Ammon's horn (tissue), 1 donor: ENCODE measurements at regions not wholly inside any gene's neighbourhood (a gene's known extent, or its start where the extent isn't known, plus 50 kb on each side); places are given as distances from the start of the nearest gene placed in this dataset.
"Not testable (repeated sequence)": the region's sequence is repeated elsewhere in the genome, so short reads cannot be mapped to it uniquely, and the experiment has no call there.

Experiments used
- DNase-seq: peaks from one replicate; pipeline ENCODE4 v3.0.0-alpha.2; 2016; ENCODE audit warnings: low spot score

DNA sequence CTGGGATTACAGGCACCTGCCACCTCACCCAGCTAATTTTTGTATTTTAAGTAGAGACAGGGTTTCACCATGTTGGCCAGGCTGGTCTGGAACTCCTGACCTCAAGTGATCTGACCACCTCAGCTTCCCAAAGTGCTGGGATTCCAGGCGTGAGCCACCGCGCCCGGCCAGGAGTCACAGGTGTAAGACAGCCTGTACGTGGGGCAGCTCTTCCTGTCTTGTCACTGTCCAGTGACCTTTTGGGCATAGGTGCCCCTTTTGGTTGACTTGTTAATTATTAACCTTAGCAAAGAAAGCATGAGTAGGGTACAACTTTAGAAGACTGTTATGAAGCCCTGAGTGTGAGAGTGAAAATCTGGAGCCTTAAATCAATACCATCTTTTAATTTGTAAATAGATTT, 703.7 kb upstream of the SOX11 start:
- not testable (repeated sequence) for DNase-seq

DNA sequence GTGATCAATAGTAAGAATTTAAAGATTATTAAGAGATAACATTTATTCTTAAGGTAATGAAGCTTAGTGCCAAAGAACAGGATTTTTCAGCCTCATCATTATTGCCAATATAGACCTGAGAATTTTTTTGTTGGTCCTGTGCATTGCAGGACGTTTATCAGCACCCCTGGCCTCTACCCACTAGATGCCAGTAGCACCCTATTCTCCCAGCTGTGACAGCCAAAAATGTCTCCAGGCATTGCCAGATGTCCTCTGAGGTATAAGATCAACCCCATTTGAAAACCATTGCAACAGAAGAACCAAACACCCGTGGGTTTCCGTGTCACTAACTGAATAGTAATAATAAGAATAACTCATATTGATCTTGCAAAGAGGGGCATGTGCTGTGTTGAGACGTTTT, 700.0 kb upstream of the SOX11 start:
- DNase-seq = no peak

DNA sequence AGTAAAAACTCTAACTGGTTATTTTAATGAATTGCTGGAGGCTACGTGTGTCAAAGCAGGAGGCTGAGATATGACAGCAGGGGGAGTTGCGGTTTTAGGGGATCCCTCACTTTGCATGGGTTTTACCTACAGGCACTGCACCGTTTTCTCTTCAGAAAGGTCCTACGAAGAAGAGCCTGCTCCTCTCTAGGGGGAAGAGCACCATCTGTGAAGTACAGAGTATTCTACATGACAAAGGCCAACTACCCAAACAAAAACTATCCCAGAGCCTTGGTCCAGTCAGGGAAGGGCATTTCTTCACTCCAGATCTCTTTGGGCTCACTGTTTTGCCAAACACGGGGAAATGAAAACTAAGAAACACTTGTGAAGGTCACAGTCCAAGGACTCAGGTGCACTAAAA, 696.7 kb upstream of the SOX11 start:
- no peak for DNase-seq

DNA sequence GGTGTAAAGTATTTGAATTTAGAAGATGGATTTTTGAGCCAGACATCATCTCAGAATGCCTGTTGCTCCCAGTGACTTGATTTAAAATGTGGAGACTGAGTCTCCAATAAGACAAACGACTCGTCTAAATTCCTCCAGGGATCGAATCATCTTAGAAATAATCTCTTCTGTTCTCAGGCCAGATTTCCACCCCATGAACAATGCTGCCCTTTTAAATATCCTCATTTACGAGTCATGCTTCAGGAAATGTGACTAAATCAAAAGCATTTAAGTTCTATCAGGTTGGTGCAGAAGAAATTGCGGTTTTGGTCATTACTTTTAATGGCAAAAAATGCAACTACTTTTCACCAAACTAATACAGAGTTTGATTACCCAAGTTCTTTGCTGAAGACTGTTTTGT, 684.6 kb upstream of the SOX11 start:
- no peak for DNase-seq

DNA sequence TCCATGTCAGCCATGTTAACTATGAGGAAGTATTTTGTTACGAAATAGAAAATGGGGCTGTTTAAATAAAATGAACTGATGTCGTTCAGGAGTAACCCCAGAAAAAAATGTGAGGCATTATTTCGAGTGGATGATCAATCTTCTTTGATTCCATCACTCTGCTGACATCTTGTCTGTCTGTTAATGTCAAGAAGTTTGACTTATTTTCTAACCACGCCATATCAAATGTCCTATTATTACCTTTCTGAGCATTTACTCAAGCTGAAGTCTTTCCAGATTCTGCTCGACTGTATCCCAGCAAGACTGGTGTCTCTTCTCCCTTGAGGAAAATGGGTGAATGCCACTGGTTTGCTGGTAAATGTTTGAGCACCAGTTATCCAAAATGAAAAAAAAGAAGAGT, 672.9 kb upstream of the SOX11 start:
- DNase-seq = no peak

DNA sequence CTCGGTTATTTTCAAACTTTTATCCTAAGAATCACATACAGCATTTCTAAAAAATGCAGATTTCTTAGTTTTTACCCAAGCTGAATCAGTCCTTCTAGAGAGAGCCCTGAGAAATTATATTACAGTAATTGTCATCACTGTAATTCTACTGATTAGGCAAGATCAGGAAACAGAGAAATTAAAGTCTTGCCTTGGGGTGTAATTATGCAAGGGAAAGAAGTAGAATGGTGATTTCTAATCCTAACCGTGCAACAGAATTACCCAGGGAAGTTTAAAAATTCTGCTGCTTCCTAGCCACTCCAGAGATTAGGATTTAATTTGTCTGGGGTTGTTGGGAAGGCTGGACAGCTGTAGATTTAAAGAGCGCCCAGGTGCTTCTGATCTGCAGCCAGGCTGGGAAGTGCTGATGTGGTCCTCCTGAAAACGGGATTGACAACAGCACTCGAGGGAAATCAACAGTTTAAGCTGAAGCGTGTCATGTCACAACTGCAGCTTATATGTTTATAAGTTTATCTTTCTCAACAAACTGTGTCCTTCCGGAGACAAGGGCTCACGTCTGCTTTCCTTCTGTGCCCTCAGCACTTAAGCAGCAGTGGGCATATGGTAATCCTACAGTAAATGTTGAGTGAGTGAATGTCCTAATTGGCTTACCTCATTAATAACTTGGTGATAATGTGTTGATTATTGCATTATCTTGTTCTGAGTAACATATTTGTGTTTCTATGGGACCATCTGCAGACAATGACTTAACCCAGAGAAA, 671.9 kb upstream of the SOX11 start:
- DNase-seq = peak; percentile 6

DNA sequence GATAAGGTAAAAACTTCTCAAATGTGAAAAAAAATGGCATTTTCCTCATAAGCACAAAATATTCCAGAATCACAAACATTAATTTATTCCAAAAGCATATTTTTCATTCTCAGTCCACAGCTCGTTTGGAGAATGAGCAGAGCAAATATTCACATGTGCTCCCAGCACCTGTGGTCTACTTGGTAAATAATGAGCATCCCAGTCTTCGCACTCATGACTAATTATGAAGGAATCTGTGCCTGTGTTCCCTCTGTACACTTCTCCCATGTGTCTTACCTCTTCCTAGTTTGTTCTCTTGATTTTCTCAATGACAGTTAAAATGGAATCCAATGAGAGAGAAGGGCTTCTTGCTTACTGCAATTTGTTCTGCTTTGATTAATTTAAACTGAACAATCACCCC, 671.0 kb upstream of the SOX11 start:
- DNase-seq = no peak

DNA sequence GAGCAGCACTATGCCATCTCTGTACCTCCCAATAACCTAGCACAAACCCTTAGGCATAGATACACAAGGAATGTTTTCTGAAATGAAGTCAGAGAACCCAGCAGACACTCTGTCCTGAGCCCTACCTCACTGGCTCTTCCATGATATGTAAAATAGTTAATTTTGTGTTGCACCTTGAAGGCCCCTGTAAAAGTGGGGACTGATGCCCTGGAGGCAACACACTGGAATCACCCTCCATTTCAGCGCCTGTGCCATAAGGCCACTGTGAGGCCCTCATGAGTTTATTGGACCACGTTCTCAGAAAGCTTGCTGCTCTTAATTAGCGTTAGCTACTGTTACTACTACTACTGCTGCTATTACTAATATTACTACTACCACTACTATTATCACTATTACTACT, 670.1 kb upstream of the SOX11 start:
- DNase-seq = no peak

DNA sequence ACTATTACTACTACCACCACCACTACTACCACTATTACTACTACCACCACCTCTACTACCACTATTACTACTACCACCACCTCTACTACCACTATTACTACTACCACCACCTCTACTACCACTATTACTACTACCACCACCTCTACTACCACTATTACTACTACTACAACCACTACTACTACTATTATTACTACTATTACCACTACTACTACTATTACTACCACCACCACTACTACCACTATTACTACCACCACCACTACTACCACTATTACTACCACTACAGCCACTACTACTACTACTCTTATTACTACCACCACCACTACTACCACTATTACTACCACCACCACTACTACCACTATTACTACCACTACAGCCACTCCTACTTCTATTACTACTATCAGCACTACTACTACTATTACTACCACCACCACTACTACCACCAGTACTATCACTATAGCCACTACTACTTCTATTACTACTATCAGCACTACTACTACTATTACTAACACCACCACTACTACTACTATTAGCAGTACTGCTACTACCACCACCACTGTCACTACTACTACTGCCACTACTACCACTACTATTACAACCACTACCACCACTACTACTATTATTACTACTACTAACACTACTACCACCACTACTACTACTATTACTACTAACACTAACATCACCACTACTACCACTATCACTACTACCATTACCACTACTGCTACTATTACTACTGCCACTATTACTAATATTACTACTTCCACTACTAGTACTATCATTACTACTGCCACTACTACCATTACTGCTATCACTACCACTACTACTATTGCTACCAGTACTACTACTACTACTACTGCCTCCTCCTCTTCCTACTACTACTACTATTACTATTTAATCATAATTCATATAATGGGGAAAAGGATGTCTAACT, 669.2 kb upstream of the SOX11 start:
- not testable (repeated sequence) for DNase-seq

DNA sequence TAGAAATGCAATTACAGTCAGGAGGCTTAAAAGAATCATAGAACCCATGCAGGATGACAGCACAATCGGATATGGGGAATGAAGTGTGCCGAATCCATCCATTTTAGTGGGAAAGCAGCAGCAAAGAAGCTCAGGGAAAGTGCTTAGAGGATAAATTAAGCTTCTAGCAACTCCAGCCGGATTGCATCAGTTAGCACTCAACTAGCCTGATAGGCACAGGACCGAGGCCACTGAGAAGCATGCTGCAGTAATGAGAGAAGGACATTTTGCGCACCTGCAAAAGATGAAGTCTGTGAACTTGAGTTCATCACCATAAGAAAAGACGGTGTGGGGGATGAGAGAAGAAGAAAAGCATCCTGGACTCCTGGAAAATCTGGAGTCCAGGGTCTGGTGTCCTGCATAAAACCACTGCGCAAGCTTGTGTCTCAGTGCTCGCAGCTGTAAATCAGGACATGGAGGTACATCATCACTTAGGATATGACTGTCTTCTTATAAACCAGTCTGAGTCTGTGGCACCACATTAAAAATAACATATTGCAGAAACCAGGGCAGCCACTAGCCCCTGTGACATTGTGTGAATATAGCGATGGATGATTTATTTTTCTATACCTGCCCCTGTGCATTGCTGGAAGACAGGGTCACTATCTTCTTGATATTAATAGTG, 665.5 kb upstream of the SOX11 start:
- no peak for DNase-seq

DNA sequence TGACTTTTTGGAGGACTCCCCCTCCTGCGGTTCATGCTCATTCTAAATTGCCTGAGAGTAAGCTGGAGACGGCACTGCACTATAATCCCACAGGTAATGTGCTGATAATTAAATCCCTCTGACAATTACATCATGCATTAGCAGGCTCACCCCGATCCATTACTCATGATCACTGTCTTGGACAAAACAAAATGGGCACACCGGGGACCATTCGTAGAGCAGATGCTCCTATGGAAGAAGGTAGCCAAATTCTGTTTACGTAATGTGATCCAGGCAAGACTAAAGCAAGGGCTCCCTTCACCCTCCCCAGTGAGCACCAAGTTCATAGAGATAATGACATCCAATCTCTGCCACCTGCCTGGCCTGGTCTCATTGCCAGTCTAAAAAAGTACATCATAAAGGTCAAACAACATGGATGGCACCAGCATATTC, 657.1 kb upstream of the SOX11 start:
- no peak for DNase-seq

DNA sequence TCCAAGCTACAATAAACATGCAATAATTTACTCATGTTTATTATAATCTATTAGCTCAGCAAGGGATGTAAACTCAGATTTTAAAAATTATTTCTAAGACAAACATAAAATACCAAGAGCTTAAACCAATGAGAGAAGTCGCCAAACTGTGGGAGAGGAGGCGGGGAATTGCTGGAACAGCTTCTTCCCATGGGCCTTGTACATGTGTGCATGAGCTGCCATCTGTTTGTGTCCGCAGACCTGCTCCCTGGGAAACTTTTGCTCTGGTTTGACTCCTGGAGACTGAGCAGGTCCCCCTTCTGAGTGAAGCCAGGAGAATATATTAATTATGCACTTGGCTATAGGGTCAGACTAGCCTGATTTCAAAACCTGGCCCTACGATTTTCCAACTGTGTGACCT, 655.9 kb upstream of the SOX11 start:
- DNase-seq = no peak

DNA sequence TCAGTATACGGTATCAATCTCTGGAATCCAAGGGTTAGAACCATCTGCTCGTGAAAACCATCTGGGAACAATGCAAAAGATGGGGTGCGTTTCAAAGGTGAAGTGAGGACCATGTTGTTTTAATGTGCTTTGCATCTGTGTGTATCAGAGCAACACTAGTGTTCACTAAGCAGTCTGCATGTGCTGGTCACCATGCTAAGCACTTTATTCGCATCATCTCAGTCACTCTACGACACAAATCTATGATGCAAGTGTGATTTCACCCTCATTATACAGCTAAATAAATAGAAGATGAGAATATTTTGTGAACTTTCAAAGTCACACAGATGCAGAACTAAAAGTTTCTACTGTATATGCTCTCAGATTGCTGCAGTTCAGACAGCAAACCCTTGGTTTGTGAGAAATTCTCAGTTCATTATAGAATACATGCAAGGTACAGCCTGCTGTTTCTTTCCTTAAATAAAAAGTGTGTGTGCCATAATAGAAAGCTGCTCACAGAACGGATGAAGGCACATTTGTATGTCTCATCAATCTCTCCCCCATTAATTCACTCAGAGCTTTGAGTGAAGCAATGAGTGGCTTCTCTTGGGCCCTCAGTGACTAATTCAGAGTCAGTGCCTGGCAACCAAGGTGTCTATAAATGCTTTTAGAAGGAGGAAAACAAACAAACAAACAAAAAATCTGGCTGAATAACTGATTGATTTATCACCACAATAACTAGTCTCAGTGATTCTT, 652.8 kb upstream of the SOX11 start:
- no peak for DNase-seq

DNA sequence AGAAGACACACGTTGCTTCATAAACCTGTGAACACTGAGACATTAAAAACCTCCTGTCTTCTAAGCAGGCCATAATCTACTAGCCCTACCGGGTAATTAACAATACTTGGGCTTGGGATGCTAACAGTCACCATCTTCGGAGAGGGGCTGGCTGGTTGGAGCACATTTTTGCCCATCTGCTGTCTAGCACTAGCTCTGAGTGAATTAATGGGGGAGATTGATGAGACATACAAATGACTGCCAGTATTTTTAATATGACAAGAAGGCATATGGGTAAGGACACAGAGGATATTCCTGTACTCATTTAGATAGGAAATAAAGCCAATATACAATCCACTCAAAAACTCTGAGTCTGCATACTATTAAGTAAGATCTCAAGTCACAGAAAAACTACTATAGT, 651.6 kb upstream of the SOX11 start:
- no peak for DNase-seq

DNA sequence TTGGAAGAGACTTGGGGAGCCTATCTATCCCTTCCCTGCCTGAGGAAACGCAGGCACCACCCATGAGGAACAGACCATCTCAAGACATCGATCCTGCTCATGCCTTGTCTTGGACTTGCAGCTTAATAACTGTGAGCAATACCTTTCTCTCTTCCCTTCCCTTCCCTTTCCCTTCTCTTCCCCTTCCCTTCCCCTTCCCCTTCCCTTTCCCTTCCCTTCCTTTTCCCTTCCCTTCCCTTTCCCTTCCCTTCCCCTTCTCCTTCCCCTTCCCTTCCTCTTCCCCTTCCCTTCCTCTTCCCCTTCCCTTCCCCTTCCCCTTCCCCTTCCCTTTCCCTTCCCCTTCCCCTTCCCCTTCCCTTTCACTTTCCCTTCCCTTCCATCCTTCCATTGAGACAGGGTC, 650.7 kb upstream of the SOX11 start:
- DNase-seq = no peak

DNA sequence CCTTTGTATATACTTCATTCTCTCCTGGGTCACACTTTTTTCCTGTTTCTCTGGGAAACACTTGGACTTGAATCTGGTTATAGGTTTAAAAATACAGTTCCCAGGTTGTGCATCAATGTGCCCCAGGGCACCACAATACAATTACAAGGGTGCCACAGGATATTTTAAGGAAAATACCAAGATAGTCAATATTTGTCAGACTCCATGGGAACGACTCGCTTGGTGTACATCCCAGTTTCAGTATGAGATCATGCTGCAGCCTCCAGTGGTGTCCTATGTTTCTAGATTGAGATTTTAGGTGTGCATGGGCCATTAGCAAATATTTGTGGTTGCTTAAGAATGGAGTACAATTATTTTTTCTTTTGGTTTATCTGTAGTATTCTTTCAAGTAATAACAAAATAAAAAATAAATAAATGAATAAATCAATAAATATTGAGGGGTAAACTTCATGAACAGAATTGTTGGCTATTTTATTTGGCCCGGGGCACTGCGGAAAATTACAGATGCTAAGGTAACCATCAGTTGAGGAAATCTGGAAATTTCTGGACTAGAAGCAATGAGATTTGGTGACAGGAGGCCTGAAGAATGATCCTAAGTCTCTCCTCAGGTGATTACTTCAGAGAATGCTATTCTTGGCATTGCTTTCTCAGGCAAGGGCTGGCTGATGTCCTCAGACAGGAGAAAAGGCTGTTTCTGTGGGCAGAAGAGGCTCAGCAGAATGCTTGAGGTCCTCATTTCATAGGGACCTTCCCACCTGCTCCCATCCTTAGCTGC, 649.3 kb upstream of the SOX11 start:
- no peak for DNase-seq

DNA sequence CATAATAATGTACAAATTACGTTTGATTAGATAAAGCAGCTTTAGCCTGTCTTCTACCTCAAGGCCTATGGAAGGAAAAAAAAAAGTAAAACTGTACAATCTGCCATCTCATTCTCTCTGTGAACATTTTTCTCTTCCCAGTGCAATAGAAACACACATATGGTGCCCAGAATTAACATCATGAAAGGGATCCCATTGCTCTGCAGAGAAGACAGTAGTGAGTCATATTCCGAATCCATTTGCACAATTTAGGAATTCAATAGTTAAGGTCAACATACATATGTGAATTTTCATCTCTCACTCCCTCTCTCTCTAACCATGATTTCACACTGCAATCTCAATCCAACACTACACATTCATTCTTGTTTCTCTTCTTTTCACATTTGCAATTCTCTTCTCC, 640.9 kb upstream of the SOX11 start:
- DNase-seq = peak; percentile 20

DNA sequence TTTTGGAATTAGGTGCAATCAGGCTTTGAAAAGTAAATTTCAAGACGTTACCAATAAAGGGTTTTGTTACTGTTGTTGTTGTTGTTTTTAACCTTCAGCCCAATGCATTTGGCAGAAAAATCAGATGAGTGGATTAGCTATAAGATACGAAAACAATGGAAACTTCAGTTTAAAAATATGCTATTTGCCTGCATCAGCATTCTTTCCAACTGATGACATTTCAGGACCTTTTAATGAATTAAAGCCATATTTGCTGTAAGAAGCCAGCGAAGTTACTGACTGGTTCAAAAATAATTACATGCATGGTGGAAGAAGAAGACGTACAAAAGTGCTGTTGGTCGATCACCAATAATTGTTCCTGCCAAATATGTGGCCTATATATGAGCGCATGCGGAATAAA, 639.3 kb upstream of the SOX11 start:
- DNase-seq = no peak

DNA sequence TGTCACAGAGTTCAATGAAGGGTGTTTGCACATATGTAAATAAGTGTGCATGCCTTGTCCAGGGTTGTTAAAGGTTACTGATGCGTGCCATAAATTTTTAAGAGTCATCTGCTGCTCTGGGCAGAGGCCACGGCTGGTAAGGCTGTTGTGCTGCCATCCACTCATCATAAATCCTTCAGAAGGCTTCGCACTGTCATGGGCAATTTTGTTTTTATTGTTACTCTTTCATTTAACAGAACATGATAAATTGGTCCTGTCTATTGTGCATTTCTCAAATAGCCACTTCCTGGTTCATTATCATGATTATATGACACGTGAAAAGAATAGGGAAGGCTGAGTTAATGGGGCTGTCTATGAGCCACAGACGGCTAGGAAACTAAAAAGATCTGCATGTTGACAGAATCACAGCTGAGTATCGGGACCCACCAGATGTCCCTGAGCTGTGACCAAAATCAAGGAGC, 634.3 kb upstream of the SOX11 start:
- no peak for DNase-seq

DNA sequence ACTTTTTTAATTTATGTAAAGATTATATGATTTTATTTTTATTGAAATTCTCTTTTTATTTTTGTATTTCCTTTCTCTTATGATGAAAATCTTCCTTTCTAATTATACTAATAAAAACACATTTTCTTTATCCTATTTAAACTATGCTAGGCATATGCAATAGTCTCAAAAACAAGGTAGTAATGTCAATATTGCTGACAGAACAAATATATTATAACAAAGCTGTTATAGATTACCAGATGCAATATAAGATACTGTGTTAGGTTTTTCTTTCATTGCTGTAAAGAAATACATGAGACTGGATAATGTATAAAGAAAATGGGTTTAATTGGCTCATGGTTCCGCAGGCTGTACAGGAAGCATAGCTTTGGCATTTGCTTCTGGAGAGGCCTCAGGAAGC, 631.2 kb upstream of the SOX11 start:
- no peak for DNase-seq

DNA sequence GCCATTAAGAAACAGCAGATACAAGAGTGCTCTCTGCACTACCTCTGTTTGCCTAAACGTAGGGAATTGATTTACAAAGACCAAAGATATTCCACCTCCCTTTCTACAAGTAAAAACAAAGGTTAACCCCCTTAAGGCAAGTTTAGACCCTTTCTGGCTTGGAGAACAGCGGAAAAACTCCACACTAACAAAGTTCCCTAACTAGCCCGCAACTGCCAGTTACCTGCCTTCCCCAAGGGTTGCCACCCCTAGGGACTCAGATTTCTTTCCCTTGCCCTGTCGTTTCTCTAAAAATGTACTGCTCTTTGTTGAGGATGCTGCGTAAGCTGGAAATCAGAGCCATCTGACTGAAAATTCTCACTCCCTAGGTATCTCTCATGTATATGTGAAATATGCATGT, 627.5 kb upstream of the SOX11 start:
- DNase-seq = no peak
